GM18861 (cell line): ENCODE measurements at regions not wholly inside any gene's neighbourhood (a gene's known extent, or its start where the extent isn't known, plus 50 kb on each side); places are given as distances from the start of the nearest gene placed in this dataset.

Source experiments
- ATAC-seq: cut with Tn5 transposase; IDR thresholded peaks from one replicate; pipeline ENCODE4 v1.9.1; 2021; ENCODE audit not compliant: unreplicated experiment

- no peak for ATAC-seq
Measured at GRCh38 chr3:174769171-174769570, 90.0 kb upstream of the NAALADL2 start.

DNA sequence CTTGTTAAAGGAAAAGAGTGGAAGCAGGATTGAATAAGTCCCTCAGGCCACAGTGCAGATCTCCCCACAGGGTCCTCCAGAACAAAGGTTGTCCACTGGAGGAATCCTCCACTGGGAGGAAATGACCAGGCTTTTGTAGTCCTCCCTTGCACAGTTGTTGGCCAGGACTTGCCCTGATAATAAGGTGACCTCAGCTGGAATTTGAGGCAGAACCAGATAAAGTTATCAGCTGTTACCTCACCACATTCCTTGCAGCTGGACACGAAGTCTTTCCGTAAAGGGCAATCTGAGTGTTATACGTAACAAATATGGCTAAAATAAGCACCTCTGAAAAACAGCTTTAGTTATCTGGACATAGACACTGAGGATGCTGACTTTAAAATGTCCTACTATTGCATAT is 83.5 kb upstream of the NAALADL2 start:
- no peak for ATAC-seq

- ATAC-seq, result no peak
Measured at GRCh38 chr3:174776123-174776522, 83.0 kb upstream of the NAALADL2 start.

GRCh38 chr3:174776636-174777035 is 82.5 kb upstream of the NAALADL2 start:
- no peak for ATAC-seq

- ATAC-seq, result no peak
Measured at GRCh38 chr3:174777813-174778212, 81.3 kb upstream of the NAALADL2 start.

DNA sequence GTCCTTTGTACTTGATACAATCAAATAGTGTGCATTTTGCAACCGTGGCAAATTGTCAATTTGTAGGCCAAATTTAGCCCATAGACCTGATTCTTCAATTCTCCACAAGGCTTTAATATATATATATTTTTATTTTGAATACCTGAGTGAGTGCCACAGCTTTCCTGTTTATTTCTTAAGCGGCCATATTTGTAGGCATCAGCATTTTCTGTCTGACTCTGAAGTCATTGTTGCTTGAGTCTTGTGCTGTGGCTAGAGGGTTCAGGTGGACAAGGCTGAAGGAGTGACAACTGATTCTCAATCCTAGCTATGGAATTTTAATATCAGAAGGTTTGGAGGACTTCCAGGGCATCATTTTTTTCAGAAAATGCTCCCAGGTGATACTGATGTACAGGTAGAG is 75.6 kb upstream of the NAALADL2 start:
- ATAC-seq, result no peak

DNA sequence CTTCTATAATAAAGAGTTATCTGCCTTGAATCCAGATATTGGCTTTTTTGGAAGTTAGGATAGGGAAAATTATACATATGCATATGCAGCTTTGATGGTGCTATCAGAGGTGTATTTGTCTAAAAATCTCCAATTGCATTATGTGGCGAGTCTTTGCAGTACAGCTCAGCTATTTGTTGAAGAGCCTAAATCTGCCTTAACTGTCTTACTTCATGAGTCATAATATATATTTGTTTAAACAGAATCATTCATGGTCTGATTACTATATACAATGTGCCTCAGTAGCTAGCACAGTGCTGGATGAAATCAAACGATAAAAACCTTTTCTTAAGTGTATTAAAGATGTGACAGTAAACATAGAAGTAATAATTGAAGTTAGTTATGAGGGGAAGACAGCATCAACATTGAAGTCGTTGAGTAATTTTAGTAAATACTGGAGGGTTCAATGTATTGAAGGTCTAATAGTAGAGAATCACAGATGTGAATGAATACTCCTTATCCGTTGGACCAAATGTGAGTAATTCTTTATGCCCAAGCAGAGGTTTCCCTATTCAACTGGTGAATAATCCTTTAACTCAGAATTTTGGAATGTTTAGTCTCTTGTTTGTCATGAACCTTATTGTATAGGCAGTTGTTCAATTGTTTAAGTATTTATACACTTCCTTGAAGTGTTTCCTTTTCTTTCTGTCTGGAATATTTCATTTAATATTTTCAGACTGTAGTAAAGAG is 74.8 kb upstream of the NAALADL2 start:
- no peak for ATAC-seq

DNA sequence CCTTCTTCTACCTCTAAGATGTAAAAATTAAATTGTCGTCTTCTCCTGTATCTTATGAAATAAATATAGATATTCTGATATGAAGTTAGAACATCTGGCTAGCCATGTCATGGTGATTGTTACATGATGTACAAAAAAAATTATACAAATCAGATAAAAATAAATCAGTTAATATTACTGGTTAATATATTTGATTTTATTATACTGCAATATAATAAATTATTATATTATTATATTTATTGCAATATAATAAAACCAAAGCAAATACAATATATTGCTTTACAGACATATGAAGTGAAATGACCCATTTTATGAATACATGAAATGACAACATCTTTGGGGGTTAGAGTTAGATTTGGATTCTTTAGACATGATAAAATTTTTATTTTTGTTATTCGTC is 72.3 kb upstream of the NAALADL2 start:
- ATAC-seq, result no peak

GRCh38 chr3:174791161-174791560 is 68.0 kb upstream of the NAALADL2 start:
- ATAC-seq, result no peak

DNA sequence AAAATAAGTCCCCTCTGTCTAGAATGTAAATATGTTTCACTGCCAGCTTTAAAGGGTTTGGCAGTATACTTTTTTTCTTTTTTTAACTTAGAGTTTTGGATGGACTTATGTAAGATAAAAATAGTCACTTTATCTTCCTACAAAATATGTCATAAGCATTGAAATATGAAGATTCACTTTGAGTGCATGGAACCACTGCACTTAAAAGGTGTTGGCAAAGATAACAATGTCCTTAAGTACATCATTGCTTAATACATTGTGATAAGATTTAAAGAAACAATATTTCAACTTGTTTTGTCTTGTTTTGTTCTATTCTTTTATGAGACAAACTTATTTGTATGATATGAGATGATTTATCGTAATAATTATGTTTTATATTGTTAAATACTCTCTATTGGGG is 66.3 kb upstream of the NAALADL2 start:
- ATAC-seq, result no peak
